NT2/D1 (cell line): ENCODE measurements at regions not wholly inside any gene's neighbourhood (a gene's known extent, or its start where the extent isn't known, plus 50 kb on each side); places are given as distances from the start of the nearest gene placed in this dataset.

Source experiments
- SUZ12 ChIP-seq: IDR thresholded peaks from 2 replicates; pipeline ENCODE4 v1.6.1; 2011; ENCODE audit not compliant: insufficient read length, insufficient read depth; ENCODE audit errors: extremely low read depth
- YY1 ChIP-seq: IDR thresholded peaks from 2 replicates; pipeline ENCODE4 v1.6.1; 2011; ENCODE audit not compliant: insufficient read length, insufficient read depth

GRCh38 chr5:173830421-173830820 lies 57.7 kb upstream of the CPEB4 start:
- TF ChIP-seq YY1 = no peak
- TF ChIP-seq SUZ12 = no peak
